ENCODE measurements at regions not wholly inside any gene's neighbourhood (a gene's known extent, or its start where the extent isn't known, plus 50 kb on each side); places are given as distances from the start of the nearest gene placed in this dataset.

- DNase-seq (ENCODE audit: extremely low spot score in 2 of 2): no peak
- no peak overlapping the region for H3K4me3 ChIP-seq
- TF ChIP-seq POLR2AphosphoS5 (IDR thresholded peaks at IDR 0.05; ENCODE audit: insufficient read depth in 1 of 2, low read depth in 1 of 2) (no peak), CTCF (IDR thresholded peaks at IDR 0.05) (no peak), POLR2A (IDR thresholded peaks at IDR 0.05) (no peak)
Measured at GRCh38 chr2:12090072-12090471, 343.6 kb downstream of the LPIN1 start.

GRCh38 chr2:12090590-12090989, 344.2 kb downstream of the LPIN1 start:
- H3K4me1 ChIP-seq: no peaks in the 10 kb centered on the region
- intact Hi-C loops (cut with DNase I): no loop called here
- no peak for DNase-seq (ENCODE audit: extremely low spot score in 2 of 2)
- no peaks in the 10 kb centered on the region for H3K9me3 ChIP-seq
- TF ChIP-seq POLR2AphosphoS5 (IDR thresholded peaks at IDR 0.05; ENCODE audit: insufficient read depth in 1 of 2, low read depth in 1 of 2): no peak
- TF ChIP-seq CTCF (IDR thresholded peaks at IDR 0.05): no peak
- no peak for TF ChIP-seq POLR2A (IDR thresholded peaks at IDR 0.05)
- H3K27ac ChIP-seq: no peak overlapping the region
- no peaks in the 10 kb centered on the region for H3K36me3 ChIP-seq
- no peak overlapping the region for H3K4me3 ChIP-seq
- no peaks in the 10 kb centered on the region for H3K27me3 ChIP-seq

More at GRCh38 chr2:12090072-12090471, 343.6 kb downstream of the LPIN1 start:
- Histone ChIP-seq H3K9me3 (no peaks in the 10 kb centered on the region), H3K4me1 (no peaks in the 10 kb centered on the region), H3K27ac (no peak overlapping the region), H3K27me3 (no peaks in the 10 kb centered on the region), H3K36me3 (no peaks in the 10 kb centered on the region)
- intact Hi-C loops (cut with DNase I): no loop called here

- no peaks in the 10 kb centered on the region for H3K27me3 ChIP-seq
- TF ChIP-seq CTCF (IDR thresholded peaks at IDR 0.05) (no peak), POLR2A (IDR thresholded peaks at IDR 0.05) (no peak), POLR2AphosphoS5 (IDR thresholded peaks at IDR 0.05; ENCODE audit: insufficient read depth in 1 of 2, low read depth in 1 of 2) (no peak)
- H3K27ac ChIP-seq: no peak overlapping the region
- DNase-seq (ENCODE audit: extremely low spot score in 2 of 2): no peak
- no peaks in the 10 kb centered on the region for H3K9me3 ChIP-seq
- no peaks in the 10 kb centered on the region for H3K4me1 ChIP-seq
- no peak overlapping the region for H3K4me3 ChIP-seq
- H3K36me3 ChIP-seq: no peaks in the 10 kb centered on the region
- intact Hi-C loops (cut with DNase I): no loop called here
Measured at GRCh38 chr2:12091201-12091806, 344.9 kb downstream of the LPIN1 start.

GRCh38 chr2:12094134-12094533, 347.7 kb downstream of the LPIN1 start:
- TF ChIP-seq POLR2AphosphoS5 (IDR thresholded peaks at IDR 0.05; ENCODE audit: insufficient read depth in 1 of 2, low read depth in 1 of 2) (no peak), POLR2A (IDR thresholded peaks at IDR 0.05) (no peak), CTCF (IDR thresholded peaks at IDR 0.05) (no peak)
- Histone ChIP-seq H3K9me3 (no peaks in the 10 kb centered on the region), H3K27ac (no peak overlapping the region), H3K4me3 (no peak overlapping the region), H3K27me3 (no peaks in the 10 kb centered on the region), H3K4me1 (no peaks in the 10 kb centered on the region), H3K36me3 (no peaks in the 10 kb centered on the region)
- intact Hi-C loops (cut with DNase I): no loop called here
- no peak for DNase-seq (ENCODE audit: extremely low spot score in 2 of 2)

GRCh38 chr2:12096051-12096787, 349.8 kb downstream of the LPIN1 start:
- DNase-seq (ENCODE audit: extremely low spot score in 2 of 2): peak in 1 of 2 donors; percentile 10
- Histone ChIP-seq H3K4me3 (no peak overlapping the region), H3K36me3 (no peaks in the 10 kb centered on the region), H3K27me3 (no peaks in the 10 kb centered on the region), H3K9me3 (no peaks in the 10 kb centered on the region), H3K4me1 (no peaks in the 10 kb centered on the region), H3K27ac (no peak overlapping the region)
- TF ChIP-seq POLR2A (IDR thresholded peaks at IDR 0.05): no peak
- no peak for TF ChIP-seq CTCF (IDR thresholded peaks at IDR 0.05)
- intact Hi-C loops (cut with DNase I): no loop called here
